GM19468 (cell line): ENCODE measurements at regions not wholly inside any gene's neighbourhood (a gene's known extent, or its start where the extent isn't known, plus 50 kb on each side); places are given as distances from the start of the nearest gene placed in this dataset.
"Not testable (repeated sequence)": the region's sequence is repeated elsewhere in the genome, so short reads cannot be mapped to it uniquely, and the experiment has no call there.

ENCODE experiments used
- ATAC-seq: cut with Tn5 transposase; IDR thresholded peaks from one replicate; pipeline ENCODE4 v1.9.1; 2021; ENCODE audit warnings: mild to moderate bottlenecking, moderate library complexity, moderate number of reproducible peaks; ENCODE audit not compliant: unreplicated experiment; ENCODE audit errors: extremely low read depth

DNA sequence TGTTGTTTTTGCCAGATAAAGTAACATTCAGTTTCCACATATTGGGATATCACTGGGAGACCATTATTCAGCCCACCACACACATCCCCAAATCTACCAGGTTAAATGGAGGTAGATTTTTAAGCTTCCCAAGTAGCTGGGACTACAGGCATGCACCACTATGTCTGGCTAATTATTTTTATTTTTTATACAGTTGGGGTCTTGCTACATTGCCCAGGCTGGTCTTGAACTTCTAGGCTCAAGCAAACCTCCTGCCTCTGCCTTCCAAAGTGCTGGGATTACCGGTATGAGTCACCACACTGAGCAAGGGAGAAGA lies 96.6 kb upstream of the CHD2 start:
- ATAC-seq = no peak

DNA sequence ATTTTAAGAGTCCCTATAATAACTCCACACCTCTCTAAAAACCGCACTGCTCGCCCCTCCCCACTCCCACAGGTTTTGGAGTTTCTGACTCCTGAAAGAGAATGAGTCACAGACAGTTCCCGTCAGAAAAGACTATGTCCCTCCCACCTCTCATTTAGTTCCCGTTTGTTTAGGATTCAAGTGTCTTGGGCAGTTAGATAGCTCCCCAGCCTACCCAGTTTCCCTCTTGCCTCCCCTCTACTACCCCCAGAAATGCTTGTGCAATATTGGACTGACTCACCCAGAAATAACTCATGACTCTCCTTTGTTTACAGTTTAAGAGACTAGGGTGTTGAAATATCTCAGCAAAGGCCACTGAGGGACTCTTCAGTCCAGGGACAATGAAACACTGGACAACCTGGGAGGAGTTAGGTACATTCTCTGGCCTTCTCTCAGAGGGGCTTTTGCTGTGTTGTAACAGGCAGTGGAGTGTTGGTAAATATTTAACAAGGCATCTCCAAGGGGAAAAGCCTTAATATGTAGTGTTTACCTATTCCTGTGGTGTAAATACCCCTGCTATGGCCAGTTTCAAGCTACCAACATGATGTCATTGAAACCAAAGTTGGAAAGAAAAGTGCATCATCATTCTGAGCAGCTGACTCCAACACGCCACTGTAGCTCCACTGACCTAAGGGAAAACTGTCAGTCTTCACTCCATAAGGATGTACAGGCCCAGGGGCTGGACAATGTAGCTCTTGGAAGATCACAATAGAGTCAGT lies 96.1 kb upstream of the CHD2 start:
- ATAC-seq = no peak

DNA sequence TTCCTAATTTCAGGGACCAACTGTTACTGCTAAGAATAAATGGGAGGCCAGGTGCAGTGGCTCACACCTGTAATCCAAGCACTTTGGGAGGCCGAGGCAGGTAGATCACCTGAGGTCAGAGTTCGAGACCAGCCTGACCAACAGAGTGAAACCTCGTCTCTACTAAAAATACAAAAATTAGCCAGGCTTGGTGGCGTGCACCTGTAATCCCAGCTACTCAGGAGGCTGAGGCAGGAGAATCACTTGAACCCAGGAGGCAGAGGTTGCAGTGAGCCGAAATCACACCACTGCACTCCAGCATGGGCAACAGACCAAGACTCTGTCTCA lies 95.6 kb upstream of the CHD2 start:
- not testable (repeated sequence) for ATAC-seq

DNA sequence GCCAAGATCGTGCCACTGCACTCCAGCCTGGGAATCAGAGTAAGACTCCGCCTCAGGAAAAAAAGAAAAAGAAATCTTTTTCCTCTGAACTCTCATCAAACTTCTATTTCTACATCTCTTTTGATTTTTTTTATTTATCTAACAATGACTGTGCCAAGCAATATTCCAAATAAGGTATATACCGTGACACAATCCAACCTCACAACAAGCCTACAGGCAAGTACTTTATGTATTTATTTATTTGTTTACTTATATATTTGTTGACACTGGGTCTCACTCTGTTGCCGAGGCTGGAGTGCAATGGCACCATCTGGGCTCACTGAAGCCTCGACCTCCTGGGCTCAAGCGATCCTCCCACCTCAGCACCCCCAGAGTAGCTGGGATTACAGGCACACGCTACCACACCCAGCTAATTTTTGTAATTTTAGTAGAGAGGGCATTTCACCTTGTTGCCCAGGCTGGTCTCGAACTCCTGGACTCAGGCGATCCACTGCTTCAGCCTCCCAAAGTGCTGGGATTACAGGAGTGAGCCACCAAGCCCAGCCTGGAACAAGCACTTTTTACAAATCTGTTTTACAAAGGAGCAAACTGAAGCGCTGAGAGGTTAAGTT lies 94.9 kb upstream of the CHD2 start:
- no peak for ATAC-seq

DNA sequence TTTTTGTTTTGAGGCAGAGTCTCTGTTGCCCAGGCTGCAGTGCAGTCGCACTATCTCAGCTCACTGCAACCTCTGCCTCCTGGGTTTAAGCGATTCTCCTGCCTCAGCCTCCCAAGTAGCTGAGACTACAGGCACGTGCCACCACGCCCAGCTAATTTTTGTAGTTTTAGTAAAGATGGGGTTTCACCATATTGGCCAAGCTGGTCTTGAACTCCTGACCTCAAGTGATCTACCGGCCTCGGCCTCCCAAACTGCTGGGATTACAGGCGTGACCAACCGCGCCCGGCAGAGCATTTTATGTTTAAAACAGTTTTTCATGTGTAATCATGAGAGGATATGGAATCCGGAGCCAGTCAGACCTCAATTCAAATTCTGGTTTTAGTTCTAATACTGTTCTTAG lies 94.0 kb upstream of the CHD2 start:
- ATAC-seq = not testable (repeated sequence)

DNA sequence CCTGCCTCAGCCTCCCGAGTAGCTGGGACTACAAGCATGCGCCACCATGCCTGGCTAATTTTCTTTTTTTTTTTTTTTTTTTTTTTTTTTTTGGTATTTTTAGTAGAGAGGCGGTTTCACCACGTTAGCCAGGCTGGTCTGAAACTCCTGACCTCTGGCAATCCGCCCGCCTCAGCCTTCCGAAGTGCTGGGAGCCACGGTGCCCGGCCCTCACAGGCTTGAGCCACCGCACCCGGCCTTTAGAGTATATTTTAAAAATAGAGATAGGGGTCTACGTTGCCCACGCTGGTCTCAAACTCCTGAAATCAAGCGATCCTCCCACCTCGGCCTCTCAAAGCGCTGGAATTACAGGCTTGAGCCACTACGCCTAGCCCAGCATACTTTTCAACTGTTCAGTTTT lies 93.4 kb upstream of the CHD2 start:
- ATAC-seq = no peak

DNA sequence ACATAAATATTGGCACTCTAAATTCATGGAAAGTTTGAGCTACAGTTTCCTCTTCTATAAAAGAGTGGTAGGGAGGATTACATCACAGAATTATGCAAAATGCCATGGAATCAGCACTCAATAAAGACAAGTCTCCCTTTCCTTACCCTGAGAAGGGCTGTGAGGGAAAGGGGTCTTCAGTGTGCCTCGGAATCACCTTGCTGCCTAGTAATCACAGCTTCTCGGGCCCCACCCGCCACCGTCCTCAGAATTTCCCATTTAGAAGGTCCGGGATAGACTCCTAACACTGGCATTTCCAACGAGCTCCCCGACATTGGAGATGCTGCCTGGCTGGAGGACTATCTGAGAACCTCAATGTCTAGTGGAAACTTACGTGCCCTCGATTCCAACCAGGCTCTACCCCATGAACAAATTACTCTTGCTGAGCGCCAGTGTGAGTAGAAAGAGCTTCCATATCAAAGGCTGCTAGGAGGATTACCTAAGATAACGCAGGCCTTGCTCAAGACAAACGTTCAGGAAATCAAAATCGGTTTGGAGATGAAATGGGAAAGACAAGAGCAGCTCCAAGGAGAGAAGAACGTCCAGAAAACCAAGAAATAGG lies 92.1 kb upstream of the CHD2 start:
- no peak for ATAC-seq

DNA sequence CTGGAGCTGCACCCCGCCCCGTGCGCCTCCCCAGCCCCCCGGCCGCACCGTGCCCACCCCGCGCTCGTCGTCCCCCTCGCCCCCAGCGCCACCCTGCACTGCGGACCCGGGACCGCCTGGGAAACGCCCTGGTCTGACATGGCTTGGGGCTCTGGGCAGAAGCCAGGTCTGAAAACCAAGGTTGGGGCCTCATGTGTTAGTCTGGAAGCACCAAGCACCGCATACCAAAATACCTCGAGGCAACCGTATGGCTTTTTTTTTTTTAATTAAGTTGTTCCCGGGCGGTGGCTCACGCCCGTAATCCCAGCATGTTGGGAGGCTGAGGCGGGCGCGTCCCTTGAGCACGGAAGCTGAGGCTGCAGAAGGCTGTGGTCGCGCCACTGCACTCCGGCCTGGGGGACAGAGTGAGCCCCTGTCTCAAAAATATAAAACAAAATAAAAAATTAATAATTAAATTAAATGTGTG lies 91.5 kb upstream of the CHD2 start:
- ATAC-seq = no peak

DNA sequence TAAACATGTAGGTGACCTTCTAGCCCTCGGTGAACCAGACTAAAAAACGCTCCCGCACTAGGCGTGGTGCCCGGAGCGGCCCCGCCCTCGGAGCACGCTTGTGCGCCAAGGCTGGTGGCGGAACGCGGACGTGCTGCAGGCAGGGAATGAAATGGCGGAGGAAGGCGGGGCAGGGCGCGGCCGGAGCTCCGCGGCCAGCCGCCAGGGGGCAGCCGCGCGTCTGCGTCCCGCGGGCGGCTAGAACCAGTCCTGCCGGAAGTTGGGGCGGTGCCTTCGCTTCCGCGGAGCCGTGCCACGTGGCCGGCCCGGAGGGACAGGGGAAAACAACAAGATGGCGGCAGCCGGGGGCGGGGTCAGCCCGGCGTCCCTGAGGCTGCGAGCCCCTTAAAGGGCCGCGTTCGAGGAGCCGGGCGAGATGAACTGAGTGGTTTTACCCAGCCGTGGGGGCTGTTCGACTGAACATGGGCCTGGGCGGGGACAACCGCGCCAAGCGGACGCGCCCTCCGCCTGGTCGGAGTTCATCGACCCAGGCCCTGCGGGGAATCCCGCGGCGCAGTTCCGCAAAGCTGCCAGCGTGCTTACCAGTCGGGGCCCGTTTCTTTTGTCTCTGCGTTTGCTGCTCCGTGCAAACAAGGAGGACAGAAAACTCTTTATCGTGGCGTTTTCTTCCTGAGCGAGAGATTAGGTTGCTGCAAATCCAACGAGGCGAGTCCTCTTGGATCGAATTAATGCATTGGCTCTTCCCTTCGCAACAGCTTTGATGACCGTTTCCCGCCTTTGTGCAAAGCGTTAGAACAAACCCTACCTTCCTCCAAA lies 90.9 kb upstream of the CHD2 start:
- ATAC-seq = peak; percentile 95

DNA sequence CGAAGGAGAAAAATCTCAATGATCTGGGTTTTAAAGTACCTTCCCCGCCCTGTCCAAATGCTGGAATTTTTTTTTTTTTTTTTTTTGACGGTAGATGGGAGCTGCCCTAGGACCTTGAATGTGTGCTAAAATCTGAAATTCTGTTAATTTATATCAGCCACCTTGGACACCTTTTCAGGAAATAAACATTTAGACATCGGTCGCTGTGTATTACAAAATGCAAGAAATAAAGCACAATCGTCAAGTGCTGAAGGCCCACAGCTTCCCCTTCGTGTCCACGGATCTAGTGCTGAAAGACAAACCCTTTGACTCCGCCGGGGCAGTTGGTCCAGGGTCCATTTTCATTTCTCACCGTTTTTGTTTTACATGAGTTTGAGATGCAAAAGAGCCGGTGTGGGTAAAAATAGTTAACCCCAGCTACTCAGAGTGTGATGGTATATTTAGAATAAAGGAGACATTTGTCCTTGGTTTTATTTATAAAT lies 90.2 kb upstream of the CHD2 start:
- ATAC-seq = no peak

DNA sequence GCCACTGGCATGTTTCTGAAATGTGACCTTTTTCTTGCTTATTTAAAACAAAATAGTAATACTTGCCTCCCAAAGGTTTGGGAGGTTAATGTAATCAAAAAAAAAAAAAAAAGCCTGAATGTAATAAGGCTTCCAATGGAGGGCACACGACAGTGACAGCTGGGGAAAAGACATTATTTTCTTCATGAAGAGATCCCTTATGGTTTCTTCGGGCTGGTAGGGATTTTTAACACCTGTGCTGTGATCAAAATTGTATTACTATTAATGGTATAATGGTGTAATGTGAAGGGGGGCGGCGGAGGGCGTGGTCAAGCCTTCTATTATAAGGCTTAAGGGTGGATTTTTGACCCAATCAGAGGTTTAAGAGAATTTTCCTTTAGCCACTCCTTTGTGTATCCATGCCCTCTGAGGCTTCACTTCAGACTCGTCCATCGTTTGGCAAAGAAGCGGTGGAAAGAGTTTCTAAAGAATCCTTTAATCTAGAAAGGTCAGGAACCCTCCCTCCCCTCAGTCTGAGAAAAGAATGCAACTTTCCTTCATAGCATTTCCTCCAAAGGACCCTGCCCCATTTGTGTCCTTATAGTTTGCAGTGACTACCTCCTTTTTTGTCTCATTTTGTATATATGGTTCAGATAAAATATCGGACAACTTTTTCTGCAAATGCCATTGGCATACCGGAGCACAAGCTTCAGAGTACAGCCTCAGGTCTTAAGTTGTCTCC lies 89.5 kb upstream of the CHD2 start:
- ATAC-seq = no peak

DNA sequence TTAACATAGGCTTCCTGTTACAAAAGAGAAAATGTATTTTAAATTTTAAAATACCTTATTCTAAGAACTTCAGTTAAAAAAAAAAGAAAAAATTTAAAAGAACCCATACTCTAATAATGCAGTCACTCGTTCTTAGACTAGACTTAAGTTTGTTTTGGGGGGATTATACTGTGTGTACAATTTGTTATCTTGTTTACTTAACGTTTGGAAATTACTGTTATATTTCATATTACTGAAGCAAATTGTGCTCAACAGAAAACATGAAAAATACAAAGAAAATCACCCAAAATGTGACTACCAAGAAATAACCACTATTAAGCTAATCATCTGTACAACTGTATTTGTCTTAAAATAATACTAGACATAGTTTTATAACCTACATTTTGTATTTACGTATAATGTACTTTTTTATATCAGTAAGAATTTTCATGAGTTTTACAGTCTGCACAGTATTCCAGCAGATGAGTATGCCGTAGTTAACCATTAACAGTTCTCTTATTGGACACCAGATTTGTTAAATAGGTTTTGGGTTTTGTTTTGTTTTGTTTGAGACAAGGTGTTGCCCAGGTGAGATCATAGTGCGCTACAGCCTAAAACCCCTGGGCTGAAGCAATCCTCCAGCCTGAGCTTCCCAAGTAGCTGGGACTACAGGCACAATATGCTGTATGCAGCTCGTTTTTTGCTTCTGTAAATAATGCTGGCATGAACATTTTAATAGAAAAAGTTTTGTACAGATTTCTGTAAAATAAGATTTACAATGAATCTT lies 88.8 kb upstream of the CHD2 start:
- no peak for ATAC-seq

DNA sequence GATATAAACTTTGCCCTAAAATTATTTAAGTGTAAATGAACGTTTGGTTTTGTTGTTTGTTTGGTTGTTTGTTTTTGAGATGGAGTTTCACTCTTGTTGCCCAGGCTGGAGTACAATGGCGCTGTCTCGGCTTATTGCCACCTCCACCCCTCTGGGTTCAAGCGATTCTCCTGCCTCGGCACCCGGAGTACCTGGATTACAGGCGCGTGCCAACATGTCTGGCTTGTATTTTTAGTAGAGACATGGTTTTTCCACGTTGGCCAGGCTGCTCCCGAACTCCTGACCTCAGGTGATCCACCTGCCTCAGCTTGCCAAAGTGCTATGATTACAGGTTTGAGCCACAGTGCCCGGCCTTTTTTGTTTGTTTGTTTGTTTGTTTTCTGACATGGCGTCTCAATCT lies 87.9 kb upstream of the CHD2 start:
- no peak for ATAC-seq

DNA sequence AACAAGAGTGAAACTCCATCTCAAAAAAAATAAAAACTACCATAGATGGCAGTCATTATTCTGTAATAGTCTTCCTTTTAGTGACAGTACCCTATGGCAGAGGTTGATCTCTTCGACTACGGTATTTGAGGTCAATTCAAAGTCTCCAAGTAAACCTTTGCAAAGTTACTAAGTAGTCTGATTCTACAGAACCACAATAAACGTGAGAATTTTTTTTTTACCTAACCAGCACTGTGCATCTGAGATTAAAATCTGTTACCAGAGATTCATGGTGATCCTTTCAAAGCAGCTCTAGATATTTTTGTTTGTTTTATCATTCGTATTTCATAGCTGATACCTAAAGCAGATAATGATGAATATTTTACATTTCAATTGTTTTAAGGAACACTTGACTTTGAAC lies 86.6 kb upstream of the CHD2 start:
- no peak for ATAC-seq

DNA sequence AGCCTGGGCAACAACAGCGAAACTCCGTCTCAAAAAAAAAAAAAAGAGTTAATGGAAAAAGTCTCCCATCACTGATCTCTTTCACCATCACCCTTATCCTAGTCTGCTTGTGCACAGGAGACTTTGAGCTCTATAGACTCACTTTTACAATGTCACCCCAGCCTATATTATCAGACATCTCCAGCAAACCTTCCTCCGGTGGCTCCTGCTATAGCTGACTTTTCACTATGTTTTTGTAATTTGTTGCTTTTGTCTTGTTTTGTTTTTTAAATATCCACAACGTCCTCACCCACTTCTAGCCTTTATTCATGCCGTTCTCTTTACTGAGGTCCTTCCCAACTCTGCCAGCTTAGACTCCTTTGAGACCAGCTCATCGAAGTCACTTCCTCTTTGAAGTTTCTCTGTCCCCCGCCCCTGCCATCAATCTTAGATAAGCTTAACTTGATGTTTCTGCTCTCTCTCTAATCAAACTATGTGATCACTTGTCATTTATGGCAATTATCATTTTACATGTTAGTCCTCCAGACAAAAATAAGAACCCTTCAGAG lies 82.7 kb upstream of the CHD2 start:
- ATAC-seq = no peak

DNA sequence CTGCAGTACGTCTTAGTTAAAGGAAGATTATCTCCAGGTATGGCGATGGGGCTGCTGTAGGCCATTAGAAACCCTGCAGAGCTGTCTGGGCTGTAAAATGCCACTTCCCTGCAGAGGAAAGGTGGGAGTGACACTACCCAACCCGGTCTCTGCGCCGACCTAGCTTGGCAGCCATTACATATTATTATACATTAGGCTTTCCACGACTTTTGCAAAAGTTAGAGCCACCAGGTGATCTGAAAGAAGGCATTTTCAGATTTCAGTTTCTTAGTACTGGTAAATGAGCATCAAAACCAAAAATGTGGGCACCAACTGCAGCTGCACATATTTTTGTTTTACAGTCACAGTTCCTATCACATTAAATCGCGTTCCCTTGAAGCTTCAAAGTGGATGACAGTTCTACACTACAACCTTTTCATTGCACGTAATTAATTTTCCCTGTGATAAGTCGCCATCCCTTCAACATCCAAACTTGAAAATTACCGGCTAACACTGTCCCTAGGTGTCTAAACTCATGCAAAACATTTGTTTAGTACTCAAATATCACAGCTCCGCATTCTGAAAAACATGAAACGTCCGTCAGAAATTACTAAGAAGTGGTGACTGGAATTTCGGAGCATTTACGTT lies 81.4 kb upstream of the CHD2 start:
- ATAC-seq = no peak

DNA sequence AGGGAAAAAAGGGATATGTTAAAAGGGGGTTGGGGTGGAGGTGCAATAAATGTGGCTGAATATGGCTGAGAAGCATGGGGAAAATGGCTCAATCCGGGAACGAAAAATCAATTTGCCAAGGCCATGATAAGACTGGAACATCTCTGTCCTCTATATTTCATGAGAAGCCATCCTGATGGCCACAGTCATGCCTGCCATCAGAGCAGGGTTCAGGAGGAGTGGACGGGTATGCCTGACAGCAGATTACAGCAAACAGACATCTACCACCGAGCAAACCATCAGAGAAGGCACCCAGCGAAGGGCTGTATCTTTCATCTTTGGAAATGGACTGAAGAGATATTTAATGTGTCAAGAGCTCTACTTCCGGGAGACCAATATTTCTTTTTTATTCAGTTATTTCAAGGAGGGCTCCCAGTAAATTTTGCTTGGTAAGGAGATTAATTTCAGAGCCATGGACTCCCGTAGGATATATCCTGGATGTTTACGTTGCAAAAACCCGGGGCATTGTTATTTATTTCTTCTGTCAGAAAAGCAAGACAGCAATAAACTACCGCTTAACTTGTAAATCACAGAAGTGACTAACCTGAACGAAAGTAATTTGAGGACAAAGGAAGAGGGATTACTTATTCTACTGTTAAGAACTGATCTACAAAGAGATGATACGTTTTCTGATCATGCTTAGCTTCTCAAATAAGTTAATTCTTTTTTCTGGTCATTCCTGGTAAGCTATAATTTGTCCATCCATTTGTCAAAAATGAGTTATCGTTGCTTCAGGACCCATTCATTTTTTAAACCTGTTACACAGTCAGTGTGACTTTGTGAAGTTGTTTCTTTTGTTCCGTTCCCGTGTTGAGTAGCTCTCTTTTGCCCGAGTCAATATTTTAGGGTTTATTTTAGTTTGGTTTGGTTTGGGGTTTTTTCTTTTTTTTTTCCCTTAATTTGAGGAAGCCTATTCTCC lies 80.6 kb upstream of the CHD2 start:
- ATAC-seq = no peak
